Neural cell (in vitro differentiated cells): ENCODE measurements at regions not wholly inside any gene's neighbourhood (a gene's known extent, or its start where the extent isn't known, plus 50 kb on each side); places are given as distances from the start of the nearest gene placed in this dataset.

Source experiments
- CTCF ChIP-seq: fragments of 450-650 bp; IDR thresholded peaks from 2 replicates; pipeline ENCODE4 v1.5.1; 2014; ENCODE audit warnings: antibody characterized with exemption, mild to moderate bottlenecking, moderate library complexity; ENCODE audit not compliant: poor library complexity, severe bottlenecking
- EP300 ChIP-seq: fragments of 450-650 bp; conservative IDR thresholded peaks from 2 replicates; pipeline ENCODE4 v1.6.1; 2014; ENCODE audit warnings: antibody characterized with exemption, mild to moderate bottlenecking, moderate library complexity; ENCODE audit not compliant: poor library complexity, severe bottlenecking
- EZH2 ChIP-seq: fragments of 200-600, 300-800 bp; shearing (Covaris generic), sonication (generic); IDR thresholded peaks from 2 replicates; pipeline ENCODE4 v1.6.1; 2014; ENCODE audit warnings: antibody characterized with exemption, low read length, borderline replicate concordance, mild to moderate bottlenecking; ENCODE audit not compliant: insufficient read depth, poor library complexity, severe bottlenecking
- POLR2AphosphoS5 ChIP-seq: IDR thresholded peaks from 2 replicates; pipeline ENCODE4 v1.6.1; 2012
- RAD21 ChIP-seq: fragments of 450-650 bp; conservative IDR thresholded peaks from 2 replicates; pipeline ENCODE4 v1.6.1; 2014; ENCODE audit warnings: antibody characterized with exemption, mild to moderate bottlenecking, moderate library complexity
- SMC3 ChIP-seq: fragments of 450-650 bp; conservative IDR thresholded peaks from 2 replicates; pipeline ENCODE4 v1.6.1; 2014; ENCODE audit warnings: antibody characterized with exemption, mild to moderate bottlenecking, moderate library complexity; ENCODE audit not compliant: poor library complexity
- TAF1 ChIP-seq: IDR thresholded peaks from 2 replicates; pipeline ENCODE4 v1.6.1; 2012; ENCODE audit warnings: low read depth

- no peak for TF ChIP-seq CTCF
- TF ChIP-seq POLR2AphosphoS5, result no peak
- TF ChIP-seq EZH2, result no peak
- no peak for TF ChIP-seq EP300
- no peak for TF ChIP-seq RAD21
- no peak for TF ChIP-seq TAF1
- no peak for TF ChIP-seq SMC3
Measured at GRCh38 chr5:135232958-135233357, 166.1 kb downstream of the MACROH2A1 start.
